IMR-90 (cell line): ENCODE measurements at regions not wholly inside any gene's neighbourhood (a gene's known extent, or its start where the extent isn't known, plus 50 kb on each side); places are given as distances from the start of the nearest gene placed in this dataset.

Experiments
- ATAC-seq: fragments of 200-7000 bp; cut with Tn5 transposase; 2 replicates; pipeline ENCODE4 v1.9.1; 2020; ENCODE audit warnings: low read depth, mild to moderate bottlenecking, moderate library complexity
- BruUV-seq: library from RNA; stranded (reverse); fragments of 400-500 nt; replicated peaks from 2 replicates; lab custom pipeline; 2021; lab: Mats Ljungman, UMichigan
- CTCF ChIA-PET: fragments of 300-600 bp; formaldehyde crosslinking; extraction: SDS; loops from one replicate; lab custom pipeline; 2021; ENCODE audit warnings: antibody characterized with exemption; lab: Yijun Ruan, JAX
- POLR2A ChIA-PET: fragments of 300-600 bp; sonication (Branson Sonifier 250); formaldehyde crosslinking; loops from one replicate; lab custom pipeline; 2022; ENCODE audit warnings: antibody characterized with exemption; ENCODE audit not compliant: unreplicated experiment; lab: Charles Lee
- DNase-seq: peaks from one replicate; pipeline ENCODE4 v3.0.0; 2013
- H2AFZ ChIP-seq: replicated peaks from 2 replicates; pipeline ENCODE3; 2013; ENCODE audit warnings: low read length, mild to moderate bottlenecking; ENCODE audit not compliant: poor library complexity
- H2AK5ac ChIP-seq: 2 replicates; pipeline ENCODE4 v1.6.1; 2013; ENCODE audit warnings: low read depth, low read length, inconsistent platforms
- H2AK9ac ChIP-seq: replicated peaks from 2 replicates; pipeline ENCODE3; 2013; ENCODE audit warnings: mild to moderate bottlenecking, low read depth, low read length, moderate library complexity; ENCODE audit not compliant: poor library complexity
- H2BK120ac ChIP-seq: 2 replicates; pipeline ENCODE4 v1.6.1; 2013; ENCODE audit warnings: low read depth, low read length, inconsistent platforms
- H2BK15ac ChIP-seq: 3 replicates; pipeline ENCODE4 v1.6.1; 2013; ENCODE audit warnings: low read depth, low read length, inconsistent platforms
- H2BK20ac ChIP-seq: 2 replicates; pipeline ENCODE4 v1.6.1; 2013; ENCODE audit warnings: low read depth, mild to moderate bottlenecking, inconsistent platforms, low read length, moderate library complexity
- H2BK5ac ChIP-seq: 2 replicates; pipeline ENCODE4 v1.6.1; 2013; ENCODE audit warnings: mild to moderate bottlenecking, low read depth, low read length, inconsistent platforms; ENCODE audit not compliant: poor library complexity, severe bottlenecking
- H3K14ac ChIP-seq: replicated peaks from 2 replicates; pipeline ENCODE4 v1.6.1; 2013; ENCODE audit warnings: low read depth, low read length, inconsistent platforms
- H3K18ac ChIP-seq: 2 replicates; pipeline ENCODE4 v1.6.1; 2013; ENCODE audit warnings: low read depth, low read length, control low read depth
- H3K23ac ChIP-seq: 2 replicates; pipeline ENCODE4 v1.6.1; 2013; ENCODE audit warnings: low read depth, low read length, inconsistent platforms
- H3K27ac ChIP-seq: 2 replicates; pipeline ENCODE4 v1.5.1; 2013; ENCODE audit warnings: mild to moderate bottlenecking, control low read depth, low read length; ENCODE audit not compliant: insufficient read depth
- H3K27me3 ChIP-seq: 2 replicates; pipeline ENCODE4 v1.6.1; 2013; ENCODE audit warnings: low read length; ENCODE audit not compliant: control insufficient read depth, insufficient read depth
- H3K36me3 ChIP-seq: 2 replicates; pipeline ENCODE4 v1.6.1; 2013; ENCODE audit warnings: low read length, mixed read lengths; ENCODE audit not compliant: control insufficient read depth, insufficient read depth
- H3K4ac ChIP-seq: 2 replicates; pipeline ENCODE4 v1.6.1; 2013; ENCODE audit warnings: low read depth, low read length, inconsistent platforms
- H3K4me1 ChIP-seq: 2 replicates; pipeline ENCODE4 v1.6.1; 2013; ENCODE audit warnings: low read length, mixed read lengths; ENCODE audit not compliant: control insufficient read depth, insufficient read depth
- H3K4me2 ChIP-seq: 2 replicates; pipeline ENCODE4 v1.6.1; 2013; ENCODE audit warnings: low read depth, mild to moderate bottlenecking, control low read depth, low read length, moderate library complexity
- H3K4me3 ChIP-seq: 2 replicates; pipeline ENCODE4 v1.5.1; 2013; ENCODE audit warnings: low read depth, mild to moderate bottlenecking, control low read depth, low read length, moderate library complexity; ENCODE audit not compliant: insufficient read depth
- H3K56ac ChIP-seq: 2 replicates; pipeline ENCODE4 v1.6.1; 2013; ENCODE audit warnings: low read length, inconsistent platforms; ENCODE audit not compliant: insufficient read depth; ENCODE audit errors: extremely low read depth
- H3K79me1 ChIP-seq, 2 experiments: 2 replicates each; pipeline ENCODE4 v1.6.1; 2013; ENCODE audit warnings: low read length in 2 of 2, inconsistent platforms in 1 of 2, low read depth in 1 of 2
- H3K9ac ChIP-seq: 2 replicates; pipeline ENCODE4 v1.6.1; 2013; ENCODE audit warnings: low read depth, low read length, control low read depth
- H3K9me1 ChIP-seq: 2 replicates; pipeline ENCODE4 v1.6.1; 2013; ENCODE audit warnings: low read length, inconsistent platforms; ENCODE audit not compliant: insufficient read depth
- H3K9me3 ChIP-seq: 2 replicates; pipeline ENCODE4 v1.6.1; 2013; ENCODE audit warnings: low read length; ENCODE audit not compliant: control insufficient read depth, insufficient read depth
- H4K20me1 ChIP-seq: 2 replicates; pipeline ENCODE4 v1.6.1; 2013; ENCODE audit warnings: low read length, inconsistent platforms; ENCODE audit not compliant: insufficient read depth
- H4K5ac ChIP-seq: 2 replicates; pipeline ENCODE4 v1.6.1; 2013; ENCODE audit warnings: mild to moderate bottlenecking, low read depth, low read length, control low read depth
- H4K8ac ChIP-seq, 2 experiments: 2 replicates each; pipeline ENCODE4 v1.6.1; 2013; ENCODE audit warnings: low read depth in 2 of 2, low read length in 2 of 2, control low read depth in 1 of 2, inconsistent platforms in 1 of 2
- H4K91ac ChIP-seq: 2 replicates; pipeline ENCODE4 v1.6.1; 2013; ENCODE audit warnings: low read depth, low read length, inconsistent platforms; ENCODE audit not compliant: insufficient read depth
- RAD21 ChIP-seq: IDR thresholded peaks from 2 replicates; pipeline ENCODE4 v1.6.1; 2012; ENCODE audit warnings: low read length, improper control_type of control experiment
- WGBS, 2 experiments: methylation state at CpG; one replicate each; pipeline versions ENCODE4 v1.1.5 to v1.1.7; 2013; ENCODE audit warnings: missing lambda C conversion rate in 2 of 2; ENCODE audit not compliant: insufficient read length in 1 of 2; ENCODE audit errors: extremely low coverage in 2 of 2; 5-methylcytosine and 5-hydroxymethylcytosine counted together
- dilution Hi-C: fragments of 300-500 bp; cut with HindIII; formaldehyde crosslinking; loops from one replicate; pipeline ENCODE4 v1.14.3; 2018; ENCODE audit warnings: low sequenced_read_pairs; ENCODE audit not compliant: unreplicated experiment
- in situ Hi-C: fragments of 300-500 bp; cut with MboI; formaldehyde crosslinking; loops from 3 replicates; pipeline ENCODE4 v1.14.3; 2019; ENCODE audit warnings: low sequenced_read_pairs, inconsistent platforms, mixed read lengths
- intact Hi-C: fragments of 100-400 bp; cut with micrococcal nuclease; formaldehyde crosslinking; loops from 2 replicates; pipeline ENCODE4 v1.10.0; 2022

GRCh38 chr3:55341502-55342031 lies 145.5 kb downstream of the WNT5A start:
- Histone ChIP-seq H2BK20ac (peak overlapping the region; percentile 78), H2AFZ (no peak overlapping the region), H4K5ac (peak overlapping the region; percentile 44; the same call in 1 of the 2 replicates), H3K27me3 (no peaks in the 10 kb centered on the region), H3K79me1 (no peaks in the 10 kb centered on the region), H3K9me1 (peaks cover 7% of the 10 kb centered on the region), H4K20me1 (no peaks in the 10 kb centered on the region), H2AK5ac (peak overlapping the region; percentile 42; the same call in 1 of the 2 replicates), H3K9me3 (no peaks in the 10 kb centered on the region), H2BK5ac (no peak overlapping the region), H3K9ac (no peak overlapping the region), H4K8ac (peak overlapping the region in 1 of 2 experiments; percentile 36; a peak in 1 of 4 replicates), H3K27ac (no peak overlapping the region), H3K4ac (0 out of 2 replicates have a peak overlapping the region, but pooled peaks have one; percentile 46), H4K91ac (peak overlapping the region; percentile 24; the same call in 1 of the 2 replicates), H3K14ac (peak overlapping the region; percentile 60), H3K4me3 (no peak overlapping the region), H2AK9ac (no peak overlapping the region), H3K4me2 (no peak overlapping the region), H3K36me3 (no peaks in the 10 kb centered on the region), H3K4me1 (peaks cover 13% of the 10 kb centered on the region), H2BK15ac (peak overlapping the region; percentile 69; the same call in 2 of the 3 replicates), H3K23ac (peak overlapping the region; percentile 14; the same call in 1 of the 2 replicates), H2BK120ac (peak overlapping the region; percentile 64), H3K56ac (no peak overlapping the region), H3K18ac (peak overlapping the region; percentile 79)
- POLR2A ChIA-PET, result interaction anchor here (0.7 kb wide), 1 partner anchor 136 kb away, joined by 5 read pairs; no protein-coding TSS in a partner anchor
- BruUV-seq, result no TSS peak
- no peak for TF ChIP-seq RAD21
- peak; percentile 36 for DNase-seq
- dilution Hi-C loops (no loop called here), intact Hi-C loops (no loop called here), in situ Hi-C loops (no loop called here)
- ATAC-seq, result peak; percentile 49
- WGBS, 2 experiments, result no CpG with 5 or more reads among the region's 3 CpGs
- CTCF ChIA-PET, result no interaction called here
